ENCODE measurements at regions not wholly inside any gene's neighbourhood (a gene's known extent, or its start where the extent isn't known, plus 50 kb on each side); places are given as distances from the start of the nearest gene placed in this dataset.

- TF ChIP-seq NFE2L2 (IDR thresholded peaks at IDR 0.05; ENCODE audit: low read depth, low read length): no peak
- TF ChIP-seq MAZ (IDR thresholded peaks at IDR 0.05; ENCODE audit: borderline replicate concordance, low read depth, low read length): no peak
- TF ChIP-seq FOS (IDR thresholded peaks at IDR 0.05; ENCODE audit: low read depth, low read length): no peak
- TF ChIP-seq POLR2A (IDR thresholded peaks at IDR 0.05; ENCODE audit: low read depth, low read length): no peak
- TF ChIP-seq USF2 (IDR thresholded peaks at IDR 0.05; ENCODE audit: low read depth, low read length): no peak
- no peak for TF ChIP-seq CTCF (conservative IDR thresholded peaks at IDR 0.05; ENCODE audit: low read depth, low read length)
- TF ChIP-seq MXI1 (IDR thresholded peaks at IDR 0.05; ENCODE audit: borderline replicate concordance, low read depth, low read length): no peak
- H3K27me3 ChIP-seq (ENCODE audit: control insufficient read depth, insufficient read depth, low read length): no peaks in the 10 kb centered on the region
- H3K9ac ChIP-seq (ENCODE audit: low read depth, low read length): no peak overlapping the region
- no peak overlapping the region for H2AK5ac ChIP-seq (ENCODE audit: low read depth, low read length)
- no peak overlapping the region for H2AK9ac ChIP-seq (replicated peaks; ENCODE audit: low read depth, low read length, poor library complexity)
- no peak overlapping the region for H2AFZ ChIP-seq (replicated peaks; ENCODE audit: low read length, poor library complexity)
- H3K36me3 ChIP-seq (ENCODE audit: control insufficient read depth, insufficient read depth, low read length): no peaks in the 10 kb centered on the region
- CTCF ChIA-PET: no interaction called here
- H4K5ac ChIP-seq (ENCODE audit: low read depth, low read length): no peak overlapping the region
- POLR2A ChIA-PET (ENCODE audit: unreplicated experiment): no interaction called here
- no peaks in the 10 kb centered on the region for H3K9me3 ChIP-seq (ENCODE audit: control insufficient read depth, insufficient read depth, low read length)
- H3K4me1 ChIP-seq (ENCODE audit: control insufficient read depth, insufficient read depth, low read length): peaks cover 3% of the 10 kb centered on the region
- H2BK20ac ChIP-seq (ENCODE audit: low read depth, low read length): no peak overlapping the region
- no peak overlapping the region for H4K8ac ChIP-seq (ENCODE audit: low read depth in 2 of 2, low read length in 2 of 2)
- H4K91ac ChIP-seq (ENCODE audit: insufficient read depth, low read depth, low read length): no peak overlapping the region
- dilution Hi-C loops (cut with HindIII; ENCODE audit: low sequenced_read_pairs, unreplicated experiment): no loop called here
- no peaks in the 10 kb centered on the region for H3K79me1 ChIP-seq (ENCODE audit: low read depth in 1 of 2, low read length in 2 of 2)
- H3K18ac ChIP-seq (ENCODE audit: low read depth, low read length): no peak overlapping the region
- H2BK5ac ChIP-seq (ENCODE audit: low read depth, low read length, poor library complexity, severe bottlenecking): no peak overlapping the region
- no peak overlapping the region for H3K23ac ChIP-seq (ENCODE audit: low read depth, low read length)
- intact Hi-C loops (cut with micrococcal nuclease): no loop called here
- H3K4me3 ChIP-seq (ENCODE audit: insufficient read depth, low read depth, low read length): no peak overlapping the region
- no TSS peak for BruUV-seq (replicated peaks)
- H3K4ac ChIP-seq (ENCODE audit: low read depth, low read length): no peak overlapping the region
- no peak overlapping the region for H3K4me2 ChIP-seq (ENCODE audit: low read depth, low read length)
- ATAC-seq (ENCODE audit: low read depth) (no peak), DNase-seq (no peak)
- no peak overlapping the region for H2BK120ac ChIP-seq (ENCODE audit: low read depth, low read length)
- H3K27ac ChIP-seq (ENCODE audit: insufficient read depth, low read length): no peak overlapping the region
- H3K14ac ChIP-seq (replicated peaks; ENCODE audit: low read depth, low read length): no peak overlapping the region
- H2BK15ac ChIP-seq (ENCODE audit: low read depth, low read length): no peak overlapping the region
- in situ Hi-C loops (cut with MboI; ENCODE audit: low sequenced_read_pairs): no loop called here
- WGBS, 2 experiments (ENCODE audit: extremely low coverage in 2 of 2, insufficient read length in 1 of 2): no CpG with 5 or more reads among the region's 4 CpGs
- no peak overlapping the region for H3K56ac ChIP-seq (ENCODE audit: extremely low read depth, insufficient read depth, low read length)
- no peaks in the 10 kb centered on the region for H3K9me1 ChIP-seq (ENCODE audit: insufficient read depth, low read length)
- H4K20me1 ChIP-seq (ENCODE audit: insufficient read depth, low read length): no peaks in the 10 kb centered on the region; the same call in 1 of the 2 replicates
These were observed 59.3 kb upstream of the TCF4 start for GRCh38 chr18:55647331-55647730.

Measured in IMR-90 (cell line).